Heart left ventricle (tissue), 13 donors: ENCODE measurements at regions not wholly inside any gene's neighbourhood (a gene's known extent, or its start where the extent isn't known, plus 50 kb on each side); places are given as distances from the start of the nearest gene placed in this dataset.

Source experiments
- POLR2A ChIP-seq, 2 donors: fragments of 450-650 bp; IDR thresholded peaks; one replicate each; pipeline ENCODE4 v1.6.1; 2017; ENCODE audit warnings: antibody characterized with exemption in 2 of 2, mild to moderate bottlenecking in 2 of 2, moderate library complexity in 2 of 2
- TF ChIP-seq, protein P1 (sequence below), 12 donors: fragments of 200-600 bp; sonication (generic) in 4 of 12; IDR thresholded peaks; one replicate each; pipeline versions ENCODE4 v1.5.0 to v1.8.0; 2018 to 2022; ENCODE audit warnings: antibody characterized with exemption in 12 of 12, mild to moderate bottlenecking in 5 of 12
- donor health status: ischemic (EF 13 %, LVEDD 7.1; RV severe dilation, severe dysfunction).
- donor health status: DM: no; HTN: yes; CAD: no.
- donor health status: DM: no; HTN: no; CAD: no.
- donor health status: ischemic (EF 25% LVEDD 6.9; RV normal size, moderate dysfunction).
- donor health status: ischemic (EF 25% LVEDD 5.7; RV mildly dilated, moderate dysfunction).
- donor health status: ischemic (EF 35%, LVEDD 5.7; RV mildly dilated, moderate dysfunction).
- donor health status: nonischemic (EF 11% LVEDD 7.7; RV severe dilation, severe dysfunction).
- donor health status: DM: yes; HTN: yes; CAD: no.
- donor health status: PGD.
- donor health status: ischemic (EF 29% LVEDD 5.4; RV normal size, mild dysfunction).
- donor health status: nonischemic (EF 23%, LVEDD 6.1; RV moderate dilation, normal function).

DNA sequence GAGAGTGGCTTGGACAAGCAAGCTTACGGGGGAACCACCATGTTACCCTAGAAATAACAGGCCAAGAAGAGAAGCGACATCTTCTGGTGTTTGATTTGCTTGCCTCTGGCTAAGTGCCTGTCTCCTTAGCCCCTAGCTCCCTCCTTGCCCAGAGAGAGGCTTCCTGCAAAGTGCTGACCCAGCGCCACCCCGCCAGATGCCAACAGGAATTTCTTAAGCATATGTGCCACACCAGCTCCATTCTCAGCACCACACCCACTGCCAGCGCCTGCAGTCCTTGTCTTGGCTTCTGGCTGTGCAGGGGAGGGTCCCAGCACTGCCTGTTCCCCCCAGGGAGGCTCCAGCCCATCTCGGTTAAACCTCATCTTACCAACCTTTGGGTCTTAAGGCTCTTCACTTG is 74.2 kb upstream of the NCOR2 start:
- TF ChIP-seq, protein P1, sequence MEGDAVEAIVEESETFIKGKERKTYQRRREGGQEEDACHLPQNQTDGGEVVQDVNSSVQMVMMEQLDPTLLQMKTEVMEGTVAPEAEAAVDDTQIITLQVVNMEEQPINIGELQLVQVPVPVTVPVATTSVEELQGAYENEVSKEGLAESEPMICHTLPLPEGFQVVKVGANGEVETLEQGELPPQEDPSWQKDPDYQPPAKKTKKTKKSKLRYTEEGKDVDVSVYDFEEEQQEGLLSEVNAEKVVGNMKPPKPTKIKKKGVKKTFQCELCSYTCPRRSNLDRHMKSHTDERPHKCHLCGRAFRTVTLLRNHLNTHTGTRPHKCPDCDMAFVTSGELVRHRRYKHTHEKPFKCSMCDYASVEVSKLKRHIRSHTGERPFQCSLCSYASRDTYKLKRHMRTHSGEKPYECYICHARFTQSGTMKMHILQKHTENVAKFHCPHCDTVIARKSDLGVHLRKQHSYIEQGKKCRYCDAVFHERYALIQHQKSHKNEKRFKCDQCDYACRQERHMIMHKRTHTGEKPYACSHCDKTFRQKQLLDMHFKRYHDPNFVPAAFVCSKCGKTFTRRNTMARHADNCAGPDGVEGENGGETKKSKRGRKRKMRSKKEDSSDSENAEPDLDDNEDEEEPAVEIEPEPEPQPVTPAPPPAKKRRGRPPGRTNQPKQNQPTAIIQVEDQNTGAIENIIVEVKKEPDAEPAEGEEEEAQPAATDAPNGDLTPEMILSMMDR (IDR thresholded peaks at IDR 0.05): no peak
- no peak for TF ChIP-seq POLR2A (IDR thresholded peaks at IDR 0.05)
